Parathyroid adenoma (tissue), 2 donors: ENCODE measurements at regions not wholly inside any gene's neighbourhood (a gene's known extent, or its start where the extent isn't known, plus 50 kb on each side); places are given as distances from the start of the nearest gene placed in this dataset.

Experiments
- H2AFZ ChIP-seq: fragments of 300-600 bp; sonication (generic); one replicate; pipeline ENCODE4 v1.7.0; 2017; ENCODE audit warnings: antibody characterized with exemption, mild to moderate bottlenecking
- H3K27ac ChIP-seq: fragments of 300-600 bp; sonication (generic); one replicate; pipeline ENCODE4 v1.7.0; 2017
- H3K27me3 ChIP-seq: fragments of 300-600 bp; sonication (generic); one replicate; pipeline ENCODE4 v1.7.0; 2017; ENCODE audit warnings: low read length; ENCODE audit not compliant: control insufficient read depth, insufficient read depth
- H3K36me3 ChIP-seq: fragments of 300-600 bp; sonication (generic); one replicate; pipeline ENCODE4 v1.7.0; 2017; ENCODE audit warnings: low read length; ENCODE audit not compliant: control insufficient read depth, insufficient read depth
- H3K4me1 ChIP-seq: fragments of 300-600 bp; sonication (generic); one replicate; pipeline ENCODE4 v1.7.0; 2017; ENCODE audit warnings: control low read depth
- H3K4me2 ChIP-seq: fragments of 300-600 bp; sonication (generic); one replicate; pipeline ENCODE4 v1.7.0; 2017; ENCODE audit warnings: low read length
- H3K4me3 ChIP-seq: fragments of 300-600 bp; sonication (generic); one replicate; pipeline ENCODE4 v1.7.0; 2017; ENCODE audit warnings: low read depth, low read length
- H3K79me2 ChIP-seq: fragments of 300-600 bp; sonication (generic); one replicate; pipeline ENCODE4 v1.7.0; 2017; ENCODE audit warnings: control low read depth
- H3K9ac ChIP-seq: fragments of 300-600 bp; sonication (generic); one replicate; pipeline ENCODE4 v1.7.0; 2017; ENCODE audit warnings: mild to moderate bottlenecking
- H3K9me3 ChIP-seq: fragments of 300-600 bp; sonication (generic); one replicate; pipeline ENCODE4 v1.7.0; 2017; ENCODE audit warnings: low read length; ENCODE audit not compliant: control insufficient read depth
- TF ChIP-seq, protein P1 (sequence below): fragments of 300-600 bp; sonication (generic); IDR thresholded peaks from one replicate; pipeline ENCODE4 v1.7.0; 2017; ENCODE audit warnings: antibody characterized with exemption, mild to moderate bottlenecking
- donor health status: primary hyperparathyroidism.

DNA sequence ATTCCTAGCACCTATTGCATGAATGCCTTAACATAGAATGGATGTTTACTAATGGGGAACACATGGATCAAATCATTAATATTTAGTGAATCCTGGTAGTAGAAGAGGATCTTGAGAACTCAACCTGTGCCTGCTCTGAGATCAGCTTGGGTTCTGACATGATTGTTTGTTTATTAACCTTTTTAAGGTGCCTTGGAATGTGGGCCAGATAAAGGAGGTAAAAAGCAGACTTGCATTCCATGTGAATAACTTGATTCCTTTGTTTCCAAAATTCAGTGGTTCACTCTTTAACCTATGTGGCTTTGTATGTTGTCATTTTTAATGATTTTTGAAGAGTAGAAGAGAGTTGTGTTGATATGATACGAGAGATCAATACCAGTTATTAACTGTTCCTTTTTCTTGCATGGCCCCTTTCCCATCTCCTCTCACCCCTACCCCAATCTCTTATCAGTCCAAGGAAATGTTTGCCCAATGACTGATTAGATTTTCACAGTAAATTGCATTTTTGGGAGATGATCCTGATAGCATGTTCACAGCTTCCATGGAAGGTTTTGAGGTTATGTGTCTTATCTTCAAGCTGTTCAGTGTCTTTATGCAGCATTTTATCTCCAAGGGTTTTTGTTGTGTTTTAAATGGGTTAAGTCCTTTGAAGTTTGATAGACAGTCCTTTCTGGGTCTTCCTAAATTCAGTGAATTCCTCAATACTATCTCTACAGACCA lies 193.7 kb upstream of the FRMD6 start:
- Histone ChIP-seq H3K4me1 (no peaks in the 10 kb centered on the region), H3K9ac (no peak overlapping the region), H3K79me2 (no peaks in the 10 kb centered on the region), H3K27ac (no peak overlapping the region), H3K27me3 (no peaks in the 10 kb centered on the region), H3K9me3 (no peaks in the 10 kb centered on the region), H2AFZ (no peak overlapping the region), H3K4me2 (no peak overlapping the region), H3K4me3 (no peak overlapping the region), H3K36me3 (no peaks in the 10 kb centered on the region)
- TF ChIP-seq, protein P1, sequence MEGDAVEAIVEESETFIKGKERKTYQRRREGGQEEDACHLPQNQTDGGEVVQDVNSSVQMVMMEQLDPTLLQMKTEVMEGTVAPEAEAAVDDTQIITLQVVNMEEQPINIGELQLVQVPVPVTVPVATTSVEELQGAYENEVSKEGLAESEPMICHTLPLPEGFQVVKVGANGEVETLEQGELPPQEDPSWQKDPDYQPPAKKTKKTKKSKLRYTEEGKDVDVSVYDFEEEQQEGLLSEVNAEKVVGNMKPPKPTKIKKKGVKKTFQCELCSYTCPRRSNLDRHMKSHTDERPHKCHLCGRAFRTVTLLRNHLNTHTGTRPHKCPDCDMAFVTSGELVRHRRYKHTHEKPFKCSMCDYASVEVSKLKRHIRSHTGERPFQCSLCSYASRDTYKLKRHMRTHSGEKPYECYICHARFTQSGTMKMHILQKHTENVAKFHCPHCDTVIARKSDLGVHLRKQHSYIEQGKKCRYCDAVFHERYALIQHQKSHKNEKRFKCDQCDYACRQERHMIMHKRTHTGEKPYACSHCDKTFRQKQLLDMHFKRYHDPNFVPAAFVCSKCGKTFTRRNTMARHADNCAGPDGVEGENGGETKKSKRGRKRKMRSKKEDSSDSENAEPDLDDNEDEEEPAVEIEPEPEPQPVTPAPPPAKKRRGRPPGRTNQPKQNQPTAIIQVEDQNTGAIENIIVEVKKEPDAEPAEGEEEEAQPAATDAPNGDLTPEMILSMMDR = no peak

DNA sequence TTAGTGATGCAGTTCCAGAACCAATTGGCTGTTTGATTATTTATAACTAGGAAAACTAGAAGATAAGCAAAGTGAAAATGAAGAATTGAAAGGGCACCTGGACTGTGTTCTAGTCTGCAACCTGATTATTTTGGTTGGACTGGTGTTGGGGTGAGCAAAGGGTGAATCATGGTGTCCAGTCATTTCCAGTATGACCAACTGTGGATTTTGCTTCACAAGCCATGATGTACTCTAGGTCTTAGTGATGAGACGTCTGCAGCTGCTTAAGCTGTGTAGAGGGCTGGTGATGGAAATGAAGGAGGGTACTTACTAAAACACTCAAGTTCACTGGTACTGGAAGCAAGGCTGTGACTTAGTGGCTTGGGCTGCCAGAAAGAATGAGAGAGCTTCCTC lies 193.2 kb upstream of the FRMD6 start:
- TF ChIP-seq, protein P1 = no peak
- Histone ChIP-seq H3K36me3 (no peaks in the 10 kb centered on the region), H3K4me3 (no peak overlapping the region), H2AFZ (no peak overlapping the region), H3K9ac (no peak overlapping the region), H3K79me2 (no peaks in the 10 kb centered on the region), H3K4me2 (no peak overlapping the region), H3K27ac (no peak overlapping the region), H3K9me3 (no peaks in the 10 kb centered on the region), H3K4me1 (no peaks in the 10 kb centered on the region), H3K27me3 (no peaks in the 10 kb centered on the region)

DNA sequence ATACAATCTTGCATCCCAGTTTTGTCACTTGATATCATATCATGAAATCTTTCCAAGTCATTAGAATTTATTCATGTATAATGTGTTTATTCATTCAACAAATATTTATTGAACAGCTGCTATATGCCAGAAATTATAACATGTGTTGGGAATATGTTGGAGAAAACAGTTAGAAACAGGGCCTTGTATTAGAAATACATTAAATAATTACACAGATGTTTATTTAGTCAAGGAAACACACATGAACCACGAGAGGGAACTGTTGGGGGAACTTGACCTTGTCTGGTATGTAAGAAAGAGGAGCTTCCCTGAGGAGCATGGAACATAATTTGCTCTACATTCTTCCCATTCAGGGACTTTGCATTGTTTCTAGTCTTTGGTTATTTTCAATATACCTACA lies 191.7 kb upstream of the FRMD6 start:
- Histone ChIP-seq H3K4me2 (no peak overlapping the region), H3K4me1 (no peaks in the 10 kb centered on the region), H3K79me2 (no peaks in the 10 kb centered on the region), H3K27ac (no peak overlapping the region), H2AFZ (no peak overlapping the region), H3K4me3 (no peak overlapping the region), H3K9me3 (no peaks in the 10 kb centered on the region), H3K27me3 (no peaks in the 10 kb centered on the region), H3K9ac (no peak overlapping the region), H3K36me3 (no peaks in the 10 kb centered on the region)
- TF ChIP-seq, protein P1 = no peak

DNA sequence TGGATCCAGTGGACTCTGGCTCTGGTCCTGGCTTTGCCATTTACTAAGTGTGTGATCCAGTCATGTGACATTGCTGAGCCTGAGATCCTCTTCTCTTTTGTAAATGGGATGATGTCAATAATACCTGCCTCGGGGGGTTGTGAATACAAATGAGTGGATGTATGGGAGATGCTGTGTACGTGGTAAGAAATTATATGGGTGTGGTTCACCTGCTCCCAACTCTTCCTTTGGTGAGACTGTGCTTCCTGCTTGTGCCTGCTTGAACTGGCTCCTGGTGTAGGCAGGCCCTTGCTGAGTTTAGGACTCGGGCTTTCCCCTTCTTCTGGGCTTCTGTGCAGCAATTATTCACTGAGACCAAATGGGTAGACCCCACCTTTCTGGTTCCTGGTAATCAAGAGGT lies 189.5 kb upstream of the FRMD6 start:
- H3K9me3 ChIP-seq = no peaks in the 10 kb centered on the region
- H3K9ac ChIP-seq = no peak overlapping the region
- H3K4me1 ChIP-seq = no peaks in the 10 kb centered on the region
- no peaks in the 10 kb centered on the region for H3K79me2 ChIP-seq
- no peak overlapping the region for H3K27ac ChIP-seq
- H3K27me3 ChIP-seq = no peaks in the 10 kb centered on the region
- H3K36me3 ChIP-seq = no peaks in the 10 kb centered on the region
- H3K4me3 ChIP-seq = no peak overlapping the region
- no peak overlapping the region for H3K4me2 ChIP-seq
- TF ChIP-seq, protein P1 = no peak
- H2AFZ ChIP-seq = no peak overlapping the region

DNA sequence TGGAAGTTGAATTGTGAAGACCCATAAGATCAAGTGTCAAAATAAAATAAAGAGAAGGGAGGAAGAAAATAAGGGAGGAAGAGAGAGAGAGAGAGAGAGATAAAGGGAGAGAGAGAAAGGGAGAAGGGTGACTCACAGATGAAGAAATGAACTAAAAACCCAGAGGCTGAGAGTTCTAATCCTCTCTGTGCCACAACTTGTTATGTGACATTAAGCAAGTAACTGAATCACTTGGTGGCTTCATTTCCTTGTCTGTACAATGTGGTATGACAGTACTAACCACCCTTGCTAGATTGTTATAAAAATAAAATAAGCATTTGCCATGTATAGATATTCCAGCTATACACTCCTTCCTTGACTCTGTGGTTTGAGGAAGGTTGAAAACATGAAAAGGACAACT lies 189.0 kb upstream of the FRMD6 start:
- TF ChIP-seq, protein P1 = no peak

More for the DNA sequence above, 189.0 kb upstream of the FRMD6 start:
- H3K27me3 ChIP-seq = no peaks in the 10 kb centered on the region
- H3K9me3 ChIP-seq = no peaks in the 10 kb centered on the region
- no peaks in the 10 kb centered on the region for H3K4me1 ChIP-seq
- H3K79me2 ChIP-seq = no peaks in the 10 kb centered on the region
- no peak overlapping the region for H3K4me2 ChIP-seq
- no peak overlapping the region for H3K4me3 ChIP-seq
- H3K9ac ChIP-seq = no peak overlapping the region
- no peak overlapping the region for H2AFZ ChIP-seq
- no peaks in the 10 kb centered on the region for H3K36me3 ChIP-seq
- no peak overlapping the region for H3K27ac ChIP-seq
